SK-N-SH (cell line): ENCODE measurements at regions not wholly inside any gene's neighbourhood (a gene's known extent, or its start where the extent isn't known, plus 50 kb on each side); places are given as distances from the start of the nearest gene placed in this dataset.

Experiments
- CHD2 ChIP-seq: fragments of 150-350 bp; IDR thresholded peaks from 2 replicates; pipeline ENCODE4 v1.6.1; 2018; ENCODE audit warnings: low read length; ENCODE audit not compliant: partially characterized antibody
- CTCF ChIP-seq: fragments of 200-600 bp; sonication (generic); IDR thresholded peaks from 2 replicates; pipeline ENCODE4 v1.6.1; 2017; ENCODE audit warnings: antibody characterized with exemption, mild to moderate bottlenecking, moderate library complexity
- EZH2phosphoT487 ChIP-seq: fragments of 200-600 bp; sonication (generic); IDR thresholded peaks from 2 replicates; pipeline ENCODE4 v1.6.1; 2017; ENCODE audit warnings: low read depth, mixed run types, mild to moderate bottlenecking, antibody characterized with exemption, moderate library complexity, borderline replicate concordance
- GATA2 ChIP-seq: sonication (generic); formaldehyde crosslinking; IDR thresholded peaks from 2 replicates; pipeline ENCODE4 v1.5.0; 2020; ENCODE audit warnings: mild to moderate bottlenecking, missing genetic modification reagents
- MXI1 ChIP-seq: IDR thresholded peaks from 2 replicates; pipeline ENCODE4 v1.6.1; 2012; ENCODE audit warnings: mild to moderate bottlenecking, low read depth, low read length, improper control_type of control experiment
- NFIC ChIP-seq: IDR thresholded peaks from 2 replicates; pipeline ENCODE4 v1.4.0; 2012; ENCODE audit warnings: borderline replicate concordance
- RCOR1 ChIP-seq: fragments of 150-350 bp; IDR thresholded peaks from 2 replicates; pipeline ENCODE4 v1.6.1; 2017; ENCODE audit warnings: antibody characterized with exemption, low read length
- TEAD4 ChIP-seq: IDR thresholded peaks from 2 replicates; pipeline ENCODE4 v1.4.0; 2012; ENCODE audit warnings: mild to moderate bottlenecking, borderline replicate concordance; ENCODE audit not compliant: insufficient read depth
- YY1 ChIP-seq: IDR thresholded peaks from 2 replicates; pipeline ENCODE4 v1.4.0; 2012; ENCODE audit warnings: low read depth, mild to moderate bottlenecking
- TF ChIP-seq, protein P1 (sequence below): fragments of 150-350 bp; IDR thresholded peaks from 2 replicates; pipeline ENCODE4 v1.6.1; 2017; ENCODE audit warnings: antibody characterized with exemption, low read length, low read depth, borderline replicate concordance
- TF ChIP-seq, protein P2 (sequence below): fragments of 150-350 bp; IDR thresholded peaks from 2 replicates; pipeline ENCODE4 v1.6.1; 2016; ENCODE audit warnings: mild to moderate bottlenecking, low read depth, low read length

DNA sequence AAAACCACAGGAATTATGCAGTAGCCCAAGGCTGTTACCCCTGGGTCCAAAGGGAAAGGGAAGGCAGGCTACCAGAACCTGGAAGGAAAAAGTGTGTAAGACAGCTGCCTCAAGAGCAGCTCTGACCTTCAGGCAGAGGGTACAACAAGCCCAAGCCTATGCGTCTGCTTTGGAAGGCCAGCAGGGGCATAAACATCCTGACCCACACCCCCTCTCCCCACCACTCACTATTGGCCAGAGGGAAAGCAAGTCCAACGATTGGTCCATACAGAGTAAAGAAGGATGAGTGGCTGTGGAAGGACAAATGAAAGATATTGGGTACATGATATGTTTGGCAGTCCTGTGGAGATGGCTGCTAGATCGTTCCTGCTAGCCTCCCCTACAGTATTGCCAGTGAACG is 227.6 kb upstream of the HNRNPA3 start:
- TF ChIP-seq CTCF (no peak), TEAD4 (no peak), GATA2 (CRISPR knock-in tag) (no peak), MXI1 (no peak), EZH2phosphoT487 (no peak), YY1 (no peak), RCOR1 (no peak), CHD2 (no peak), NFIC (no peak)
- TF ChIP-seq, protein P1, sequence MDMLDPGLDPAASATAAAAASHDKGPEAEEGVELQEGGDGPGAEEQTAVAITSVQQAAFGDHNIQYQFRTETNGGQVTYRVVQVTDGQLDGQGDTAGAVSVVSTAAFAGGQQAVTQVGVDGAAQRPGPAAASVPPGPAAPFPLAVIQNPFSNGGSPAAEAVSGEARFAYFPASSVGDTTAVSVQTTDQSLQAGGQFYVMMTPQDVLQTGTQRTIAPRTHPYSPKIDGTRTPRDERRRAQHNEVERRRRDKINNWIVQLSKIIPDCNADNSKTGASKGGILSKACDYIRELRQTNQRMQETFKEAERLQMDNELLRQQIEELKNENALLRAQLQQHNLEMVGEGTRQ: no peak
- TF ChIP-seq, protein P2, sequence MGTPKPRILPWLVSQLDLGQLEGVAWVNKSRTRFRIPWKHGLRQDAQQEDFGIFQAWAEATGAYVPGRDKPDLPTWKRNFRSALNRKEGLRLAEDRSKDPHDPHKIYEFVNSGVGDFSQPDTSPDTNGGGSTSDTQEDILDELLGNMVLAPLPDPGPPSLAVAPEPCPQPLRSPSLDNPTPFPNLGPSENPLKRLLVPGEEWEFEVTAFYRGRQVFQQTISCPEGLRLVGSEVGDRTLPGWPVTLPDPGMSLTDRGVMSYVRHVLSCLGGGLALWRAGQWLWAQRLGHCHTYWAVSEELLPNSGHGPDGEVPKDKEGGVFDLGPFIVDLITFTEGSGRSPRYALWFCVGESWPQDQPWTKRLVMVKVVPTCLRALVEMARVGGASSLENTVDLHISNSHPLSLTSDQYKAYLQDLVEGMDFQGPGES: no peak
